NT2/D1 (cell line): ENCODE measurements at regions not wholly inside any gene's neighbourhood (a gene's known extent, or its start where the extent isn't known, plus 50 kb on each side); places are given as distances from the start of the nearest gene placed in this dataset.

Experiments used
- DNase-seq: peaks from one replicate; pipeline ENCODE4 v3.0.0-alpha.2; 2011; ENCODE audit warnings: low read depth, low spot score
- H3K27me3 ChIP-seq: 2 replicates; pipeline ENCODE4 v1.6.0; 2011; ENCODE audit warnings: mild to moderate bottlenecking; ENCODE audit not compliant: insufficient read length, insufficient read depth
- H3K36me3 ChIP-seq: 2 replicates; pipeline ENCODE4 v1.6.1; 2011; ENCODE audit warnings: mild to moderate bottlenecking, low read length, mixed read lengths; ENCODE audit not compliant: insufficient read depth, insufficient read length
- H3K4me1 ChIP-seq: 2 replicates; pipeline ENCODE4 v1.5.1; 2011; ENCODE audit not compliant: insufficient read depth, insufficient read length
- H3K4me3 ChIP-seq: 2 replicates; pipeline ENCODE4 v1.5.1; 2011; ENCODE audit warnings: low read depth; ENCODE audit not compliant: insufficient read length
- H3K9ac ChIP-seq: 2 replicates; pipeline ENCODE4 v1.6.0; 2011; ENCODE audit warnings: low read depth; ENCODE audit not compliant: insufficient read length
- H3K9me3 ChIP-seq: 2 replicates; pipeline ENCODE4 v1.5.1; 2011; ENCODE audit warnings: mild to moderate bottlenecking, low read length; ENCODE audit not compliant: insufficient read depth
- SUZ12 ChIP-seq: IDR thresholded peaks from 2 replicates; pipeline ENCODE4 v1.6.1; 2011; ENCODE audit not compliant: insufficient read length, insufficient read depth; ENCODE audit errors: extremely low read depth
- YY1 ChIP-seq: IDR thresholded peaks from 2 replicates; pipeline ENCODE4 v1.6.1; 2011; ENCODE audit not compliant: insufficient read length, insufficient read depth
- ZNF274 ChIP-seq: IDR thresholded peaks from 2 replicates; pipeline ENCODE4 v1.6.1; 2011; ENCODE audit warnings: mild to moderate bottlenecking, low read depth, low read length

- Histone ChIP-seq H3K4me1 (no peaks in the 10 kb centered on the region), H3K9me3 (no peaks in the 10 kb centered on the region; the same call in 1 of the 2 replicates), H3K36me3 (no peaks in the 10 kb centered on the region), H3K27me3 (no peaks in the 10 kb centered on the region), H3K4me3 (no peak overlapping the region), H3K9ac (no peak overlapping the region)
- no peak for DNase-seq
- TF ChIP-seq YY1 (no peak), ZNF274 (no peak)
These were observed 729.5 kb upstream of the LCORL start for GRCh38 chr4:18751083-18751482.

- Histone ChIP-seq H3K4me1 (no peaks in the 10 kb centered on the region), H3K27me3 (no peaks in the 10 kb centered on the region), H3K9me3 (no peaks in the 10 kb centered on the region), H3K4me3 (no peak overlapping the region), H3K9ac (no peak overlapping the region), H3K36me3 (no peaks in the 10 kb centered on the region)
- no peak for DNase-seq
- TF ChIP-seq ZNF274 (no peak), SUZ12 (no peak), YY1 (no peak)
These were observed 727.8 kb upstream of the LCORL start for GRCh38 chr4:18749391-18749790.

GRCh38 chr4:18736551-18736950 lies 715.0 kb upstream of the LCORL start:
- Histone ChIP-seq H3K27me3 (no peaks in the 10 kb centered on the region), H3K4me1 (no peaks in the 10 kb centered on the region), H3K9me3 (no peaks in the 10 kb centered on the region), H3K4me3 (no peak overlapping the region), H3K36me3 (no peaks in the 10 kb centered on the region), H3K9ac (no peak overlapping the region)
- DNase-seq, result no peak
- TF ChIP-seq SUZ12, result no peak
- TF ChIP-seq YY1, result no peak
- TF ChIP-seq ZNF274, result no peak

GRCh38 chr4:18735740-18736268 lies 714.2 kb upstream of the LCORL start:
- no peak for TF ChIP-seq ZNF274
- TF ChIP-seq SUZ12, result no peak
- no peak for TF ChIP-seq YY1
- Histone ChIP-seq H3K4me3 (no peak overlapping the region), H3K4me1 (no peaks in the 10 kb centered on the region), H3K27me3 (no peaks in the 10 kb centered on the region), H3K9me3 (0 out of 2 replicates have a peak, but pooled peaks cover under 1% of the 10 kb centered on the region), H3K9ac (no peak overlapping the region), H3K36me3 (no peaks in the 10 kb centered on the region)
- no peak for DNase-seq

- no peaks in the 10 kb centered on the region for H3K36me3 ChIP-seq
- no peak overlapping the region for H3K9ac ChIP-seq
- no peaks in the 10 kb centered on the region for H3K4me1 ChIP-seq
- 0 out of 2 replicates have a peak, but pooled peaks cover 5% of the 10 kb centered on the region for H3K9me3 ChIP-seq
- no peaks in the 10 kb centered on the region for H3K27me3 ChIP-seq
- DNase-seq, result no peak
- TF ChIP-seq SUZ12 (no peak), YY1 (no peak), ZNF274 (no peak)
- no peak overlapping the region for H3K4me3 ChIP-seq
These were observed 712.9 kb upstream of the LCORL start for GRCh38 chr4:18734405-18734804.

GRCh38 chr4:18733961-18734360 lies 712.4 kb upstream of the LCORL start:
- Histone ChIP-seq H3K9ac (no peak overlapping the region), H3K9me3 (0 out of 2 replicates have a peak, but pooled peaks cover 5% of the 10 kb centered on the region), H3K27me3 (no peaks in the 10 kb centered on the region), H3K4me1 (no peaks in the 10 kb centered on the region), H3K36me3 (no peaks in the 10 kb centered on the region), H3K4me3 (no peak overlapping the region)
- no peak for DNase-seq
- no peak for TF ChIP-seq ZNF274

- Histone ChIP-seq H3K27me3 (no peaks in the 10 kb centered on the region), H3K4me1 (no peaks in the 10 kb centered on the region), H3K9ac (no peak overlapping the region), H3K4me3 (no peak overlapping the region), H3K36me3 (no peaks in the 10 kb centered on the region), H3K9me3 (no peaks in the 10 kb centered on the region)
- no peak for DNase-seq
- TF ChIP-seq SUZ12 (no peak), YY1 (no peak), ZNF274 (no peak)
These were observed 701.2 kb upstream of the LCORL start for GRCh38 chr4:18722748-18723191.
